HAP-1 (cell line): ENCODE measurements at regions not wholly inside any gene's neighbourhood (a gene's known extent, or its start where the extent isn't known, plus 50 kb on each side); places are given as distances from the start of the nearest gene placed in this dataset.
A peak's percentile ranks its signal among the peaks of the same experiment; 100 is the strongest.
"Not testable (repeated sequence)": the region's sequence is repeated elsewhere in the genome, so short reads cannot be mapped to it uniquely, and the experiment has no call there.

Source experiments
- DNase-seq, 2 experiments: peaks; one replicate each; pipeline ENCODE4 v3.0.0-alpha.2; 2016 to 2020; ENCODE audit warnings: low spot score in 2 of 2
- H3K27me3 ChIP-seq: fragments of 250-450 bp; sonication (Bioruptor Pico); 2 replicates; pipeline ENCODE4 v1.5.1; 2020; ENCODE audit warnings: low read depth, mild to moderate bottlenecking, moderate library complexity
- H3K36me3 ChIP-seq: fragments of 250-450 bp; sonication (Bioruptor Pico); replicated peaks from 2 replicates; pipeline ENCODE4 v1.5.1; 2020; ENCODE audit warnings: mild to moderate bottlenecking
- H3K4me1 ChIP-seq: fragments of 250-450 bp; sonication (Bioruptor Pico); 2 replicates; pipeline ENCODE4 v1.5.1; 2020; ENCODE audit warnings: mild to moderate bottlenecking
- H3K4me3 ChIP-seq: fragments of 250-450 bp; sonication (Bioruptor Pico); 2 replicates; pipeline ENCODE4 v1.5.1; 2020; ENCODE audit warnings: mild to moderate bottlenecking, moderate library complexity
- H3K9me3 ChIP-seq: fragments of 250-450 bp; sonication (Bioruptor Pico); 2 replicates; pipeline ENCODE4 v1.5.1; 2020; ENCODE audit warnings: mild to moderate bottlenecking, moderate library complexity
- in situ Hi-C: fragments of 300-500 bp; cut with MboI; formaldehyde crosslinking; loops from 3 replicates; pipeline ENCODE4 v1.14.3; 2020; ENCODE audit warnings: low sequenced_read_pairs, inconsistent platforms, mixed read lengths

DNA sequence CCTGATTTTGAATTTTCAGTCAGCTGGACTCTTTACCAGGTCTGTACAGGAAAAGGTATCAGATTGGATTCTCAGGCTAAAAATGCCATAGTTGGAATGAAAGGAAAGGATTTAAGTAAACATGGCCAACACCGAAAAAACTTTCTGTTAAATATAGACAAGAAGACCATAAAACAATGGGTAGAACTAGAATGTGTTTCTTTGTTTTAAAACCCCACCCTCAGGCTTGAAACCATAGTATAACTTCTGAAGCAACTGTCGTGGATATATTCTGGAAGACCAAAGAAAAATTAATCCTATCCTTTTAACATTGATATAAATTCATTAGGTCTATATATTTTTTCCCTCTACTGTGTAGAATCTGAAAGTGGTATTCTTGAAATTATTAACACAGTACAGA lies 118.6 kb upstream of the HAPLN1 start:
- Histone ChIP-seq H3K4me1 (no peaks in the 10 kb centered on the region), H3K36me3 (no peaks in the 10 kb centered on the region), H3K27me3 (no peaks in the 10 kb centered on the region), H3K9me3 (no peaks in the 10 kb centered on the region), H3K4me3 (no peak overlapping the region)
- in situ Hi-C loops, result no loop called here
- no peak for DNase-seq

DNA sequence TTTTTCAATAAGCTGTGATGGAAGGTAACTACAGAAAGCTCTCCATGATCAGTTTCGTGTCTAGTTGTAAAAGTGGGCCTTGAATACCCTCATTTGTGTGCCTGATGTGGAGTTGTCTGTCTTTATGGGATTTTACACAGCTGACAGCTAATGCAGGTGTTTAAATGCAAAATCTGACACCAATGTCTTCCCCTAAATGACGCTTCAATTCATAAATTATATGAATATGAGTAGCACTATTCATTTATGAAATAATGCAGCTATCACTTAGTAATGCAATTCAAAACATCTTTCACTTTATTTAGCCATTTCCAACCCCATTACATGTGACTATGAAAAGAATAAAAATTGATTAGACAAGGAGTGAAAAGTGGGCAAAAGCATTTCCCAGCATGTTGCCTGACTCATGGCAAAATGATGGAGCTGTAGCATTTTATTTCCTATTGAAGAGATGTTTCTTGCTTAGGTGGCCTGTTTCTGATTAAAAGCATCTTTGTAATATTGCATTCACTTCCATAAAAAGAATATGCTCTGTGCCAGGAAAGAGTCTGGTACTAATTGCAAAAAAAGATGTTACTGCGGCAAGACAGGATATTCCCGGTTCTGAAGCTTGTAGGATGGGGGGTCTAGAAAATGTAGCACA lies 116.7 kb upstream of the HAPLN1 start:
- DNase-seq, result no peak
- no peaks in the 10 kb centered on the region for H3K36me3 ChIP-seq
- H3K9me3 ChIP-seq, result no peaks in the 10 kb centered on the region
- no peaks in the 10 kb centered on the region for H3K27me3 ChIP-seq
- H3K4me3 ChIP-seq, result no peak overlapping the region
- in situ Hi-C loops, result no loop called here
- no peaks in the 10 kb centered on the region for H3K4me1 ChIP-seq

DNA sequence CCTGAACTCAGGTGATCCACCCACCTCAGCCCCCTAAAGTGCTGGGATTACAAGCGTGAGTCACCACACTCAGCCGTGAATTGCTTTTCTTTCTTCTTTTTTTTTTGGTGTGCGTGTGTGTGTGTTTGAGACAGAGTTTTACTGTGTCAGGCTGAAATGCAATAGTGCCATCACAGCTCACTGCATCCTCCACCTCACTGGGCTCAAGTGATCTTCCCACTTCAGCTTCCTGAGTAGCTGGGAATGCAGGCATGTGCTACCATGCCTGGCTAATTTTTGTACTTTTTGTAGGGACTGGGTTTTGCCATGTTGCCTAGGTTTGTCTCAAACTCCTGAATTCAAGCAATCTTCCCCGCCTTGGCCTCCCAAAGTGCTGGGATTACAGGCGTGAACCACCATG lies 113.7 kb upstream of the HAPLN1 start:
- H3K9me3 ChIP-seq, result no peaks in the 10 kb centered on the region
- H3K27me3 ChIP-seq, result no peaks in the 10 kb centered on the region
- in situ Hi-C loops, result no loop called here
- no peak overlapping the region for H3K4me3 ChIP-seq
- H3K36me3 ChIP-seq, result no peaks in the 10 kb centered on the region
- no peak for DNase-seq
- no peaks in the 10 kb centered on the region for H3K4me1 ChIP-seq

DNA sequence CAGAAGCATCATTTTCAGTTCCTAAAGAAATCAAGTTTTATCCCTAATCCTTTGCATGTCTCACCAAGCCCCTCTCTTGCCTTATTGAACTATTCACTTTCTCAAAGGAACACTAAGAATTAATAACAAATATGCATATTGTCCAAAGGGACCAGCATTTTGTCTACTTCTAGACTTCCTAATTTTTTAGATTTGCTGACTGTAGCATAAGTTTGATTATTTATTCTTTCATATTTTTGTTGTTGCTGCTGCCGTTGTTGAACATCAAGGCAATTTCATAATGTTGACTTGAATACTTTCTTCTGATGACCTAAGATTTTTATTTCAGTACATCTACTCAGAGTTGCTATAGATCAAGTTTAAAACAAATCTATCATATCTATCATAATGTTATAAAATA lies 111.2 kb upstream of the HAPLN1 start:
- no peaks in the 10 kb centered on the region for H3K27me3 ChIP-seq
- H3K4me3 ChIP-seq, result no peak overlapping the region
- H3K9me3 ChIP-seq, result no peaks in the 10 kb centered on the region
- H3K4me1 ChIP-seq, result no peaks in the 10 kb centered on the region
- in situ Hi-C loops, result no loop called here
- H3K36me3 ChIP-seq, result no peaks in the 10 kb centered on the region
- no peak for DNase-seq

DNA sequence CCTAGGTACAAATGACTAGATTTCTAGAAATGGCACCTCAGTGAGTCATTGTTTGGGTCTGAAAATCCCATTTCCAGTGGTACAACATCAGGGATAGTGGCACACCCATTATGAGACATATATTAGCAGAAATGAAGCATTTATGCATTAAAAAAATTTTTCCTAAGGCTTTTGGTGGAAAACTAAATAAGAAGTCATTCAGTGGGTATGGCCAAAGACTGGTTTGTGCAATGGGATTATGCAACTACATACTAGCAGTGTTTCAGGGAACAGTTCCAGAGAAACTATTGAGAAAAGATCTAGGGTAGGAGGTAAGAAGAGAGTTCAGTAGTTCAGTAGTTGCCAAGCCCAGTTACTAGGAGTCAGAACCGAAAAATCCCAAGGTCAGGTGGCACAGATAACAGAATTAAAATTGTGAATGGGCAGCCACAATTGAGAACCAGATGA lies 106.5 kb upstream of the HAPLN1 start:
- DNase-seq, result no peak
- no peaks in the 10 kb centered on the region for H3K36me3 ChIP-seq

DNA sequence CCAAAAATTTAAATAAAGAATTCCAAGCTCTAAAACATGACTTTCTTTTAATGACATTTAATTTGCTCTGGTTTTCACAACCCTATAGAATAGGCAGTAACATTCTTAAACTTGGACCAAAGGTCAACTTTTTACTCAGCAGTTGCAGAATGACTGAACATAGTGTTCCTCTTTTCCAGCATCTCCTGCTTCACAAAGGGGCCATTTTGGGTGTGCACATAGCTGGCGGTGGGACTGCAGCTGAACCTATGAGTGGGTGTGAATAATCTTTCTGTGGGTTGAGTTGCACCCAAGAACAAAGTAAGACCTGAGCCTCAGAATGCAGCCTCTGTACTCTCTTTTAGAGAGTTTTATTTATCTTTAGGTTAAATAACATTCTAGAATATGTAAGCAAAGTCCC lies 96.9 kb upstream of the HAPLN1 start:
- no peaks in the 10 kb centered on the region for H3K36me3 ChIP-seq
- in situ Hi-C loops, result no loop called here
- no peaks in the 10 kb centered on the region for H3K27me3 ChIP-seq
- no peak for DNase-seq
- no peaks in the 10 kb centered on the region for H3K9me3 ChIP-seq
- no peaks in the 10 kb centered on the region for H3K4me1 ChIP-seq
- H3K4me3 ChIP-seq, result no peak overlapping the region

More for the DNA sequence above, 106.5 kb upstream of the HAPLN1 start:
- no peaks in the 10 kb centered on the region for H3K4me1 ChIP-seq
- H3K27me3 ChIP-seq, result no peaks in the 10 kb centered on the region
- no peaks in the 10 kb centered on the region for H3K9me3 ChIP-seq
- no peak overlapping the region for H3K4me3 ChIP-seq
- in situ Hi-C loops, result no loop called here

DNA sequence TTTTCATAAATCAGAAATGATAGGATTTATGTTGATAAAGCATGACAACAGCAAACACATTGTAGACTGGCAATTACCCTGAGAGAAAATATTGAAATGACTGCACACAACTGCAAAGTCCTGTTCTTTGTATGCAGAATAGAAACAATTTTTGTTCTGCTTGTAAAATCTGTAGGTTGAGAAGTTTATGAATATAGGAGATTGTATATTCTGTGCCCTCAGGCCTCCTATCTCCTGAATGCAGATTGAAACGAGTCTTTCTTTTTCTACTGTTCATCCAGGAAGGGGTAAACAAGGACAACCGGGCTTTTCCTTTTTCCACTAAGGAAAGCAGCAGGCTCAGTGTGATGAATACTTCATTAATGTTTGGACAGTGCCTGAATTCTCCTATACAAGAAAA lies 95.0 kb upstream of the HAPLN1 start:
- Histone ChIP-seq H3K27me3 (no peaks in the 10 kb centered on the region), H3K36me3 (no peaks in the 10 kb centered on the region), H3K4me3 (no peak overlapping the region), H3K4me1 (no peaks in the 10 kb centered on the region), H3K9me3 (no peaks in the 10 kb centered on the region)
- in situ Hi-C loops, result no loop called here
- DNase-seq, result no peak

DNA sequence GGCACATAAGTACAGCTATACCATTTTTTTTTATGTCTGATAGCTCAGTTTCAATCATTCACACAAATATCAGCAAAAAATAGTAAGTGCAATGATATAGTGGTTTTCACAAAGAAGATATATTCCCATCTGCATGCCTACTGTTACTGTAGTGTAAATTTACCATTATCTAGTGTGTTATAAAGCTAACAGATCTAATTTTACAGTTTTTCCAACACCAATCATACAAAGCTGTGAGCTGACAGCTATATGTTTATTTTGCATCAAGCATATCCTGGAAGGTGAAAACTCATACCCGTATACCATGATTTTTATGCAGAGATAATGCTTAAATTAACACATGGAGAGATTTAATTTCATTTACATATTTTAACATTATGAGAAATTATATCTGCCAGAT lies 89.9 kb upstream of the HAPLN1 start:
- Histone ChIP-seq H3K4me1 (no peaks in the 10 kb centered on the region), H3K27me3 (no peaks in the 10 kb centered on the region), H3K36me3 (no peaks in the 10 kb centered on the region), H3K9me3 (no peaks in the 10 kb centered on the region), H3K4me3 (no peak overlapping the region)
- DNase-seq, result no peak
- in situ Hi-C loops, result no loop called here

DNA sequence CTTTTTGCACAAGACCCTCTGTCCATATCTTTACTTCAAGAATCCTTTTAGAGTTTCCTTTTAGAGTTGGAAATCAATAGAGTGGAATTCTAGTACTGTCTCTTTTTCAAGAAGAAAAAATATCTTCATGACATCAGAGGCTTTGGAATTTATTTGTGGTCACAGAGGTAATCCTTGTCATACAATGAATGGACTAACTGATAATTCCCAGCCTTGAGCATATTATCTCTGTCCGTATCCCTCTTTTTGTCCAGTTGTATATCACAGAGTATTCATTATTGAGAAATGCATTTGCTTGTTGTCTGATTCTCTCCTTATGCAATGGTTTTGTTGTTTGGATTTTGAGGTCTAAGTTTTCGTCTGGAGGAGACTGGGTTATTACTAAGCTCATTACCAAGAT lies 82.0 kb upstream of the HAPLN1 start:
- Histone ChIP-seq H3K4me1 (no peaks in the 10 kb centered on the region), H3K36me3 (no peaks in the 10 kb centered on the region), H3K27me3 (no peaks in the 10 kb centered on the region), H3K9me3 (no peaks in the 10 kb centered on the region), H3K4me3 (no peak overlapping the region)
- in situ Hi-C loops, result no loop called here
- DNase-seq, result no peak

DNA sequence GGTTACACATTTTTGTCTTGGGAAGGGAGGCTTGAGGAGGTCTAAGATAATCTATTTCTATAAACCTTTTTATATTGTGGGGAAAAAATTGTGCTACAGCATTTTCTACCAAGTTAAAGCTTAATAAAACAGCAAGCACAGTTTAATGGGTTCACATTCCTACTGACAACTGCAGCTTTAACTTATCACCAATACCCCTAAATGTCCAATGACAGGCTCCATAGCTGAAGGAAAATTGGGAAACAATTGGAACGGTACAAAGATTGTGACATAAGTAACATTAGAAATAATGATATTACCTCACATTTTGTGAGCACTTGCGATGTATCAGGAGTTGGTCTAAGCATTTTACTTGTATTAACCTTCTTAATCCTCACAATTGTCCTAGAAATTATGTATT lies 79.5 kb upstream of the HAPLN1 start:
- no peaks in the 10 kb centered on the region for H3K4me1 ChIP-seq
- no peaks in the 10 kb centered on the region for H3K36me3 ChIP-seq
- in situ Hi-C loops, result no loop called here
- no peak for DNase-seq
- no peaks in the 10 kb centered on the region for H3K27me3 ChIP-seq
- H3K4me3 ChIP-seq, result no peak overlapping the region
- H3K9me3 ChIP-seq, result no peaks in the 10 kb centered on the region

DNA sequence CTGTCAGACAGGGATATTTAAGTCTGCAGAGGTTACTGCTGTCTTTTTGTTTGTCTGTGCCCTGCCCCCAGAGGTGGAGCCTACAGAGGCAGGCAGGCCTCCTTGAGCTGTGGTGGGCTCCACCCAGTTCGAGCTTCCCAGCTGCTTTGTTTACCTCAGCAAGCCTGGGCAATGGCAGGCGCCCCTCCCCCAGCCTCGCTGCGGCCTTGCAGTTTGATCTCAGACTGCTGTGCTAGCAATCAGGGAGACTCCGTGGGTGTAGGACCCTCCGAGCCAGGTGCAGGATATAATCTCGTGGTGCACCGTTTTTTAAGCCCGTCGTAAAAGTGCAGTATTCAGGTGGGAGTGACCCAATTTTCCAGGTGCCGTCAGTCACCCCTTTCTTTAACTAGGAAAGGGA lies 78.4 kb upstream of the HAPLN1 start:
- H3K36me3 ChIP-seq, H3K4me3 ChIP-seq, H3K27me3 ChIP-seq, in situ Hi-C loops, H3K9me3 ChIP-seq, H3K4me1 ChIP-seq: not testable (repeated sequence)
- DNase-seq, result peak in 1 of 2 experiments; percentile 24

DNA sequence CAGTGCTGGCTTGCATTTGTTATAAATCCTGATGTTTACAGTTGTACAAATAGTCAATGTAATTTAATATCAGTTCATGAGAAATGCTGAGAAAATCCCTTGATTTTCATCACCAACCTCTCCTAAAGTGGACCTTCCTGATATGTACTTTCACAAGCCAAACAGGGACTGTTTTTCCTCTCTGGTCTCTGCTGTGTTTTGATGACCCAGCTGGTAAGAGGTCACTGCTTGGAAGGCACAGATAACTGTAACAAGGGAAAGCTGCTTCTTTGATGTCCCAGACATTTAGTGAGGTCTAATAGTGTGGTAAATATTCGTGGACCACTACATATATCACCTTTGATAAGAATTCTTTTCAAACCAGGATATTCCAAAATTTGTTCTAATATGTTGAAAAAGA lies 68.7 kb upstream of the HAPLN1 start:
- Histone ChIP-seq H3K36me3 (no peaks in the 10 kb centered on the region; the same call in 1 of the 2 replicates), H3K9me3 (no peaks in the 10 kb centered on the region), H3K4me3 (no peak overlapping the region), H3K4me1 (no peaks in the 10 kb centered on the region), H3K27me3 (no peaks in the 10 kb centered on the region)
- no peak for DNase-seq
- in situ Hi-C loops, result no loop called here

DNA sequence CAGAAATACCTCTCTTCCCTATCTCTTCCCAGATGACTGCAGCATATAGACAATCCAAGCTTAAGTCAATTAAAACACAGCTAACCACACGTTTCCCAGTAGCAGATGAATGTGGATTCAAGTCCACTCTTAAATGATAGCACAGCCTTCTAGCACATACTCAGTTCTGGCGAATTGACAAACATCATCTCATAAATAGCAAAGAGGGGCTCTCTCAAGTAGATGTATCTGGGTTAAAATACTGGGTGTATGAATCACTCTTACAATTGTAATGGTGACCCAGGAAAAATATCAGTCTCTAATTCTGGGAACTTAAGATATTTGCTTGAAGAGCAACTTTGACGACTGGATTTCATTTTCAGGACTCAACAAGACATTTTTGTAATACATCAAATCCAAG lies 67.0 kb upstream of the HAPLN1 start:
- no peaks in the 10 kb centered on the region for H3K4me1 ChIP-seq

DNA sequence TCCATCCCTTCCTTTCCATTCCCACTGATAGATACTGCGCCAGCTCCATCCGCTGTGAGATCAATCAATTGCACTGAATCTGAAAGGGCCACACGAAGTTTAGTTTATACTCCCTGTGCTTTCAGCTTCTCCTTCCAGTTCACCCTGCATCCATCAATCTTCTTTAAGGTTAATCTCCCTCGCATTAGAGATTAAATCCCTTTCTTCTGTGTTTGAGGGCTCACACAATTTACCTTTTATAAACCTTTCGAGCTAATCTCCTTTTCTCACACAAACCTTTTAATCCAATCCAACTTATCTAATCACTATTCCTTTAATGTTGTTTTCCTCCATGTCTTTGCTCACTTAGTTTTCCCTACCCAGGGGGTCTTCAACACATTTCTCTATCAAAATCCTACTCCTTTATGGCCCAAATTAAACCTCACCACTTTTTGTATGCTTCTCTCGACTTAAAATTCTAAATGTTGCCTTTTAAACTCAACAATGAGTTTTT lies 64.6 kb upstream of the HAPLN1 start:
- Histone ChIP-seq H3K9me3 (0 out of 2 replicates have a peak, but pooled peaks cover 3% of the 10 kb centered on the region), H3K4me3 (no peak overlapping the region), H3K4me1 (no peaks in the 10 kb centered on the region), H3K36me3 (no peaks in the 10 kb centered on the region; the same call in 1 of the 2 replicates), H3K27me3 (no peaks in the 10 kb centered on the region)
- DNase-seq, result no peak
- in situ Hi-C loops, result no loop called here

More for the DNA sequence above, 67.0 kb upstream of the HAPLN1 start:
- no peaks in the 10 kb centered on the region for H3K27me3 ChIP-seq
- no peaks in the 10 kb centered on the region; the same call in 1 of the 2 replicates for H3K36me3 ChIP-seq
- no peak overlapping the region for H3K4me3 ChIP-seq
- in situ Hi-C loops, result no loop called here
- H3K9me3 ChIP-seq, result no peaks in the 10 kb centered on the region
- DNase-seq, result no peak
